ENCODE measurements at regions not wholly inside any gene's neighbourhood (a gene's known extent, or its start where the extent isn't known, plus 50 kb on each side); places are given as distances from the start of the nearest gene placed in this dataset.

- no peak for DNase-seq (ENCODE audit: low spot score)
- Mint-ChIP-seq H3K27ac (no peak overlapping the region), H3K36me3 (ENCODE audit: low read depth) (no peaks in the 10 kb centered on the region), H3K4me1 (no peaks in the 10 kb centered on the region), H3K9me3 (no peaks in the 10 kb centered on the region), H3K4me3 (no peak overlapping the region), H3K27me3 (ENCODE audit: insufficient read depth, low read depth, poor library complexity) (no peaks in the 10 kb centered on the region)
- no peak overlapping the region for H3K4me2 ChIP-seq
- no peaks in the 10 kb centered on the region for H3K9me2 ChIP-seq (ENCODE audit: insufficient read depth)
- no peak overlapping the region for H3K27ac ChIP-seq (ENCODE audit: low read depth)
- no peaks in the 10 kb centered on the region for H3F3A ChIP-seq (replicated peaks; ENCODE audit: low read depth)
- no peak for TF ChIP-seq CREB1 (CRISPR knock-in tag; IDR thresholded peaks at IDR 0.05; ENCODE audit: low read depth)
- no peak for TF ChIP-seq EZH2 (IDR thresholded peaks at IDR 0.05; ENCODE audit: low read depth, unreplicated experiment)
- TF ChIP-seq CTCF (conservative IDR thresholded peaks at IDR 0.05; ENCODE audit: low read depth in 2 of 2): no peak
- TF ChIP-seq POLR2AphosphoS5 (IDR thresholded peaks at IDR 0.05; ENCODE audit: low read depth): no peak
- no peak for TF ChIP-seq ZNF114 (CRISPR knock-in tag; IDR thresholded peaks at IDR 0.05)
- no peak for TF ChIP-seq EZH2phosphoT487 (IDR thresholded peaks at IDR 0.05; ENCODE audit: unreplicated experiment)
- TF ChIP-seq ZNF331 (CRISPR knock-in tag; IDR thresholded peaks at IDR 0.05; ENCODE audit: low read depth): no peak
- no peak for TF ChIP-seq ETS1 (IDR thresholded peaks at IDR 0.05)
- no peak for TF ChIP-seq JUNB (IDR thresholded peaks at IDR 0.05; ENCODE audit: unreplicated experiment)
- TF ChIP-seq STAT1 (IDR thresholded peaks at IDR 0.05; ENCODE audit: unreplicated experiment): no peak
- TF ChIP-seq NANOG (IDR thresholded peaks at IDR 0.05; ENCODE audit: borderline replicate concordance): no peak
- TF ChIP-seq REST (IDR thresholded peaks at IDR 0.05; ENCODE audit: unreplicated experiment): no peak
- no peak for TF ChIP-seq ZNF462 (CRISPR knock-in tag; IDR thresholded peaks at IDR 0.05)
- no peak overlapping the region for H3K4me3 ChIP-seq
- ATAC-seq: no peak
- H2AFZ ChIP-seq: peak overlapping the region; percentile 89
- H3K4me1 ChIP-seq (ENCODE audit: insufficient read depth): no peaks in the 10 kb centered on the region
- H4K20me1 ChIP-seq (replicated peaks; ENCODE audit: insufficient read depth): no peaks in the 10 kb centered on the region
- H3K27me3 ChIP-seq (ENCODE audit: insufficient read depth): no peaks in the 10 kb centered on the region
- H3K79me2 ChIP-seq (replicated peaks; ENCODE audit: insufficient read depth): no peaks in the 10 kb centered on the region
- H3K36me3 ChIP-seq (ENCODE audit: insufficient read depth): no peaks in the 10 kb centered on the region
Measured at GRCh38 chr2:205902041-205902899, 183.7 kb downstream of the INO80D start.

Data from GM23338 (cell line).